Gastroesophageal sphincter (tissue), 4 donors: ENCODE measurements at regions not wholly inside any gene's neighbourhood (a gene's known extent, or its start where the extent isn't known, plus 50 kb on each side); places are given as distances from the start of the nearest gene placed in this dataset.

Experiments used
- ATAC-seq: fragments of 150-250 bp; one replicate; pipeline ENCODE4 v1.9.1; 2016; ENCODE audit warnings: mild to moderate bottlenecking, moderate library complexity
- H3K27ac ChIP-seq, 4 donors: fragments of 200-600 bp; sonication (generic) in 3 of 4; 1 replicate in 3 of 4; 2 replicates in 1 of 4; pipeline ENCODE4 v1.5.1; 2016 to 2019
- H3K27me3 ChIP-seq: fragments of 200-600 bp; sonication (generic); one replicate; pipeline ENCODE4 v1.5.1; 2019
- H3K36me3 ChIP-seq, 2 donors: fragments of 200-600 bp; sonication (generic); one replicate each; pipeline ENCODE4 v1.5.1; 2019; ENCODE audit warnings: control low read depth in 1 of 2
- H3K4me1 ChIP-seq, 3 donors: fragments of 200-600 bp; sonication (generic); 1 replicate in 2 of 3; 2 replicates in 1 of 3; pipeline ENCODE4 v1.5.1; 2016 to 2019; ENCODE audit warnings: control low read depth in 2 of 3
- H3K4me3 ChIP-seq, 2 donors: fragments of 200-600 bp; sonication (generic); one replicate each; pipeline ENCODE4 v1.5.1; 2019; ENCODE audit warnings: mild to moderate bottlenecking in 1 of 2, moderate library complexity in 1 of 2
- H3K9me3 ChIP-seq, 3 donors: fragments of 200-600 bp; sonication (generic); one replicate each; pipeline ENCODE4 v1.5.1; 2017 to 2019; ENCODE audit warnings: control low read depth in 2 of 3
- CTCF ChIP-seq, 4 experiments: fragments of 200-600 bp in 2 of 4; fragments of 450-650 bp in 2 of 4; sonication (generic) in 1 of 4; IDR thresholded peaks; one replicate each; pipeline ENCODE4 v1.5.1; 2017 to 2019; ENCODE audit warnings: antibody characterized with exemption in 4 of 4, mild to moderate bottlenecking in 2 of 4, moderate library complexity in 2 of 4
- EP300 ChIP-seq: sonication (generic); formaldehyde crosslinking; IDR thresholded peaks from one replicate; pipeline ENCODE4 v1.6.1; 2017; ENCODE audit warnings: antibody characterized with exemption, mild to moderate bottlenecking
- POLR2A ChIP-seq, 2 donors: fragments of 450-650 bp; IDR thresholded peaks; one replicate each; pipeline ENCODE4 v1.6.1; 2017; ENCODE audit warnings: antibody characterized with exemption in 2 of 2, mild to moderate bottlenecking in 2 of 2, moderate library complexity in 1 of 2
- POLR2AphosphoS5 ChIP-seq: sonication (generic); formaldehyde crosslinking; IDR thresholded peaks from one replicate; pipeline ENCODE4 v1.6.1; 2017; ENCODE audit warnings: antibody characterized with exemption
- WGBS, 2 donors: methylation state at CpG; one replicate each; pipeline ENCODE4 v1.1.5; 2018; ENCODE audit warnings: low coverage in 1 of 2; 5-methylcytosine and 5-hydroxymethylcytosine counted together

GRCh38 chr1:214971071-214971470, 111.5 kb upstream of the KCNK2 start:
- no peak overlapping the region for H3K4me3 ChIP-seq
- H3K27me3 ChIP-seq = peaks cover 10% of the 10 kb centered on the region
- no peak for ATAC-seq
- no peaks in the 10 kb centered on the region for H3K9me3 ChIP-seq
- H3K27ac ChIP-seq = no peak overlapping the region
- WGBS, 2 donors = 41% methylated on average over 2 of the region's 2 CpGs; no CpG with 5 or more reads in 1 of the 2 donors
- TF ChIP-seq POLR2A (IDR thresholded peaks at IDR 0.05) (no peak), CTCF (IDR thresholded peaks at IDR 0.05) (no peak), EP300 (no peak), POLR2AphosphoS5 (no peak)
- no peaks in the 10 kb centered on the region for H3K36me3 ChIP-seq
- no peaks in the 10 kb centered on the region for H3K4me1 ChIP-seq

GRCh38 chr1:214974002-214974401, 108.5 kb upstream of the KCNK2 start:
- H3K4me1 ChIP-seq = no peaks in the 10 kb centered on the region
- ATAC-seq = no peak
- no peaks in the 10 kb centered on the region for H3K9me3 ChIP-seq
- TF ChIP-seq POLR2A (IDR thresholded peaks at IDR 0.05) = no peak
- no peak for TF ChIP-seq POLR2AphosphoS5
- TF ChIP-seq EP300 = no peak
- TF ChIP-seq CTCF (IDR thresholded peaks at IDR 0.05) = no peak
- H3K36me3 ChIP-seq = no peaks in the 10 kb centered on the region
- no peak overlapping the region for H3K4me3 ChIP-seq
- H3K27me3 ChIP-seq = peaks cover 10% of the 10 kb centered on the region
- no peak overlapping the region for H3K27ac ChIP-seq
- 64 to 72% methylated on average over 2 of the region's 2 CpGs for WGBS, 2 donors

- 28 to 33% methylated on average over 5 of the region's 5 CpGs for WGBS, 2 donors
- Histone ChIP-seq H3K27ac (no peak overlapping the region), H3K9me3 (no peaks in the 10 kb centered on the region), H3K4me3 (no peak overlapping the region), H3K4me1 (no peaks in the 10 kb centered on the region), H3K27me3 (peaks cover 10% of the 10 kb centered on the region), H3K36me3 (no peaks in the 10 kb centered on the region)
- no peak for ATAC-seq
- no peak for TF ChIP-seq POLR2AphosphoS5
- no peak for TF ChIP-seq POLR2A (IDR thresholded peaks at IDR 0.05)
- no peak for TF ChIP-seq CTCF (IDR thresholded peaks at IDR 0.05)
- TF ChIP-seq EP300 = no peak
Observed at GRCh38 chr1:214976665-214977064, 105.9 kb upstream of the KCNK2 start.

- Histone ChIP-seq H3K9me3 (no peaks in the 10 kb centered on the region), H3K4me3 (no peak overlapping the region), H3K27me3 (peaks cover 10% of the 10 kb centered on the region), H3K27ac (no peak overlapping the region), H3K4me1 (no peaks in the 10 kb centered on the region), H3K36me3 (no peaks in the 10 kb centered on the region)
- ATAC-seq = no peak
- 31 to 33% methylated on average over 1 to 3 of the region's 3 CpGs for WGBS, 2 donors
- TF ChIP-seq POLR2A (IDR thresholded peaks at IDR 0.05) (no peak), EP300 (no peak), POLR2AphosphoS5 (no peak), CTCF (IDR thresholded peaks at IDR 0.05) (no peak)
Observed at GRCh38 chr1:214977110-214977509, 105.4 kb upstream of the KCNK2 start.

GRCh38 chr1:214977700-214978374, 104.7 kb upstream of the KCNK2 start:
- no peak for ATAC-seq
- no peak for TF ChIP-seq CTCF (IDR thresholded peaks at IDR 0.05)
- TF ChIP-seq EP300 = no peak
- TF ChIP-seq POLR2A (IDR thresholded peaks at IDR 0.05) = no peak
- no peak for TF ChIP-seq POLR2AphosphoS5
- H3K36me3 ChIP-seq = no peaks in the 10 kb centered on the region
- no peak overlapping the region for H3K27ac ChIP-seq
- H3K27me3 ChIP-seq = peaks cover 10% of the 10 kb centered on the region
- 52 to 59% methylated on average over 5 to 6 of the region's 6 CpGs for WGBS, 2 donors
- H3K4me1 ChIP-seq = no peaks in the 10 kb centered on the region
- H3K4me3 ChIP-seq = no peak overlapping the region
- no peaks in the 10 kb centered on the region for H3K9me3 ChIP-seq
